IMR-90 (cell line): ENCODE measurements at regions not wholly inside any gene's neighbourhood (a gene's known extent, or its start where the extent isn't known, plus 50 kb on each side); places are given as distances from the start of the nearest gene placed in this dataset.

ENCODE experiments used
- ATAC-seq: fragments of 200-7000 bp; cut with Tn5 transposase; 2 replicates; pipeline ENCODE4 v1.9.1; 2020; ENCODE audit warnings: low read depth, mild to moderate bottlenecking, moderate library complexity
- BruUV-seq: library from RNA; stranded (reverse); fragments of 400-500 nt; replicated peaks from 2 replicates; lab custom pipeline; 2021; lab: Mats Ljungman, UMichigan
- CTCF ChIA-PET: fragments of 300-600 bp; formaldehyde crosslinking; extraction: SDS; loops from one replicate; lab custom pipeline; 2021; ENCODE audit warnings: antibody characterized with exemption; lab: Yijun Ruan, JAX
- POLR2A ChIA-PET: fragments of 300-600 bp; sonication (Branson Sonifier 250); formaldehyde crosslinking; loops from one replicate; lab custom pipeline; 2022; ENCODE audit warnings: antibody characterized with exemption; ENCODE audit not compliant: unreplicated experiment; lab: Charles Lee
- DNase-seq: peaks from one replicate; pipeline ENCODE4 v3.0.0; 2013
- H2AFZ ChIP-seq: replicated peaks from 2 replicates; pipeline ENCODE3; 2013; ENCODE audit warnings: low read length, mild to moderate bottlenecking; ENCODE audit not compliant: poor library complexity
- H2AK5ac ChIP-seq: 2 replicates; pipeline ENCODE4 v1.6.1; 2013; ENCODE audit warnings: low read depth, low read length, inconsistent platforms
- H2AK9ac ChIP-seq: replicated peaks from 2 replicates; pipeline ENCODE3; 2013; ENCODE audit warnings: mild to moderate bottlenecking, low read depth, low read length, moderate library complexity; ENCODE audit not compliant: poor library complexity
- H2BK120ac ChIP-seq: 2 replicates; pipeline ENCODE4 v1.6.1; 2013; ENCODE audit warnings: low read depth, low read length, inconsistent platforms
- H2BK15ac ChIP-seq: 3 replicates; pipeline ENCODE4 v1.6.1; 2013; ENCODE audit warnings: low read depth, low read length, inconsistent platforms
- H2BK20ac ChIP-seq: 2 replicates; pipeline ENCODE4 v1.6.1; 2013; ENCODE audit warnings: low read depth, mild to moderate bottlenecking, inconsistent platforms, low read length, moderate library complexity
- H2BK5ac ChIP-seq: 2 replicates; pipeline ENCODE4 v1.6.1; 2013; ENCODE audit warnings: mild to moderate bottlenecking, low read depth, low read length, inconsistent platforms; ENCODE audit not compliant: poor library complexity, severe bottlenecking
- H3K14ac ChIP-seq: replicated peaks from 2 replicates; pipeline ENCODE4 v1.6.1; 2013; ENCODE audit warnings: low read depth, low read length, inconsistent platforms
- H3K18ac ChIP-seq: 2 replicates; pipeline ENCODE4 v1.6.1; 2013; ENCODE audit warnings: low read depth, low read length, control low read depth
- H3K23ac ChIP-seq: 2 replicates; pipeline ENCODE4 v1.6.1; 2013; ENCODE audit warnings: low read depth, low read length, inconsistent platforms
- H3K27ac ChIP-seq: 2 replicates; pipeline ENCODE4 v1.5.1; 2013; ENCODE audit warnings: mild to moderate bottlenecking, control low read depth, low read length; ENCODE audit not compliant: insufficient read depth
- H3K27me3 ChIP-seq: 2 replicates; pipeline ENCODE4 v1.6.1; 2013; ENCODE audit warnings: low read length; ENCODE audit not compliant: control insufficient read depth, insufficient read depth
- H3K36me3 ChIP-seq: 2 replicates; pipeline ENCODE4 v1.6.1; 2013; ENCODE audit warnings: low read length, mixed read lengths; ENCODE audit not compliant: control insufficient read depth, insufficient read depth
- H3K4ac ChIP-seq: 2 replicates; pipeline ENCODE4 v1.6.1; 2013; ENCODE audit warnings: low read depth, low read length, inconsistent platforms
- H3K4me1 ChIP-seq: 2 replicates; pipeline ENCODE4 v1.6.1; 2013; ENCODE audit warnings: low read length, mixed read lengths; ENCODE audit not compliant: control insufficient read depth, insufficient read depth
- H3K4me2 ChIP-seq: 2 replicates; pipeline ENCODE4 v1.6.1; 2013; ENCODE audit warnings: low read depth, mild to moderate bottlenecking, control low read depth, low read length, moderate library complexity
- H3K4me3 ChIP-seq: 2 replicates; pipeline ENCODE4 v1.5.1; 2013; ENCODE audit warnings: low read depth, mild to moderate bottlenecking, control low read depth, low read length, moderate library complexity; ENCODE audit not compliant: insufficient read depth
- H3K56ac ChIP-seq: 2 replicates; pipeline ENCODE4 v1.6.1; 2013; ENCODE audit warnings: low read length, inconsistent platforms; ENCODE audit not compliant: insufficient read depth; ENCODE audit errors: extremely low read depth
- H3K79me1 ChIP-seq, 2 experiments: 2 replicates each; pipeline ENCODE4 v1.6.1; 2013; ENCODE audit warnings: low read length in 2 of 2, inconsistent platforms in 1 of 2, low read depth in 1 of 2
- H3K9ac ChIP-seq: 2 replicates; pipeline ENCODE4 v1.6.1; 2013; ENCODE audit warnings: low read depth, low read length, control low read depth
- H3K9me1 ChIP-seq: 2 replicates; pipeline ENCODE4 v1.6.1; 2013; ENCODE audit warnings: low read length, inconsistent platforms; ENCODE audit not compliant: insufficient read depth
- H3K9me3 ChIP-seq: 2 replicates; pipeline ENCODE4 v1.6.1; 2013; ENCODE audit warnings: low read length; ENCODE audit not compliant: control insufficient read depth, insufficient read depth
- H4K20me1 ChIP-seq: 2 replicates; pipeline ENCODE4 v1.6.1; 2013; ENCODE audit warnings: low read length, inconsistent platforms; ENCODE audit not compliant: insufficient read depth
- H4K5ac ChIP-seq: 2 replicates; pipeline ENCODE4 v1.6.1; 2013; ENCODE audit warnings: mild to moderate bottlenecking, low read depth, low read length, control low read depth
- H4K8ac ChIP-seq, 2 experiments: 2 replicates each; pipeline ENCODE4 v1.6.1; 2013; ENCODE audit warnings: low read depth in 2 of 2, low read length in 2 of 2, control low read depth in 1 of 2, inconsistent platforms in 1 of 2
- H4K91ac ChIP-seq: 2 replicates; pipeline ENCODE4 v1.6.1; 2013; ENCODE audit warnings: low read depth, low read length, inconsistent platforms; ENCODE audit not compliant: insufficient read depth
- NFE2L2 ChIP-seq: fragments of 150-350 bp; IDR thresholded peaks from 2 replicates; pipeline ENCODE4 v1.6.1; 2016; ENCODE audit warnings: low read depth, mild to moderate bottlenecking, low read length
- POLR2A ChIP-seq: IDR thresholded peaks from 2 replicates; pipeline ENCODE4 v1.6.1; 2012; ENCODE audit warnings: mild to moderate bottlenecking, low read depth, low read length
- RAD21 ChIP-seq: IDR thresholded peaks from 2 replicates; pipeline ENCODE4 v1.6.1; 2012; ENCODE audit warnings: low read length, improper control_type of control experiment
- RFX5 ChIP-seq: IDR thresholded peaks from 2 replicates; pipeline ENCODE4 v1.8.0; 2012; ENCODE audit warnings: low read depth, mild to moderate bottlenecking, low read length, moderate library complexity
- WGBS, 2 experiments: methylation state at CpG; one replicate each; pipeline versions ENCODE4 v1.1.5 to v1.1.7; 2013; ENCODE audit warnings: missing lambda C conversion rate in 2 of 2; ENCODE audit not compliant: insufficient read length in 1 of 2; ENCODE audit errors: extremely low coverage in 2 of 2; 5-methylcytosine and 5-hydroxymethylcytosine counted together
- dilution Hi-C: fragments of 300-500 bp; cut with HindIII; formaldehyde crosslinking; loops from one replicate; pipeline ENCODE4 v1.14.3; 2018; ENCODE audit warnings: low sequenced_read_pairs; ENCODE audit not compliant: unreplicated experiment
- in situ Hi-C: fragments of 300-500 bp; cut with MboI; formaldehyde crosslinking; loops from 3 replicates; pipeline ENCODE4 v1.14.3; 2019; ENCODE audit warnings: low sequenced_read_pairs, inconsistent platforms, mixed read lengths
- intact Hi-C: fragments of 100-400 bp; cut with micrococcal nuclease; formaldehyde crosslinking; loops from 2 replicates; pipeline ENCODE4 v1.10.0; 2022
- TF ChIP-seq, protein P1 (sequence below): fragments of 150-350 bp; IDR thresholded peaks from 2 replicates; pipeline ENCODE4 v1.6.1; 2017; ENCODE audit warnings: mild to moderate bottlenecking, antibody characterized with exemption, low read length, low read depth

- H3K4ac ChIP-seq, result no peak overlapping the region
- WGBS, 2 experiments, result no CpG with 5 or more reads among the region's 1 CpG
- no peak overlapping the region for H3K4me2 ChIP-seq
- dilution Hi-C loops, result no loop called here
- ATAC-seq, result no peak
- CTCF ChIA-PET, result interaction anchor here (1.2 kb wide), 1 partner anchor 22 kb away, joined by 3 read pairs; no protein-coding TSS in a partner anchor
- H4K20me1 ChIP-seq, result no peaks in the 10 kb centered on the region
- no peak overlapping the region for H2BK120ac ChIP-seq
- no peaks in the 10 kb centered on the region for H3K9me1 ChIP-seq
- H2AFZ ChIP-seq, result no peak overlapping the region
- H3K9me3 ChIP-seq, result no peaks in the 10 kb centered on the region
- TF ChIP-seq NFE2L2 (no peak), POLR2A (no peak), RAD21 (no peak), RFX5 (no peak)
- TF ChIP-seq, protein P1, sequence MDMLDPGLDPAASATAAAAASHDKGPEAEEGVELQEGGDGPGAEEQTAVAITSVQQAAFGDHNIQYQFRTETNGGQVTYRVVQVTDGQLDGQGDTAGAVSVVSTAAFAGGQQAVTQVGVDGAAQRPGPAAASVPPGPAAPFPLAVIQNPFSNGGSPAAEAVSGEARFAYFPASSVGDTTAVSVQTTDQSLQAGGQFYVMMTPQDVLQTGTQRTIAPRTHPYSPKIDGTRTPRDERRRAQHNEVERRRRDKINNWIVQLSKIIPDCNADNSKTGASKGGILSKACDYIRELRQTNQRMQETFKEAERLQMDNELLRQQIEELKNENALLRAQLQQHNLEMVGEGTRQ, result no peak
- no peak overlapping the region for H3K56ac ChIP-seq
- H3K79me1 ChIP-seq, result no peaks in the 10 kb centered on the region
- H3K4me3 ChIP-seq, result no peak overlapping the region
- H3K9ac ChIP-seq, result no peak overlapping the region
- POLR2A ChIA-PET, result no interaction called here
- no peak overlapping the region for H4K5ac ChIP-seq
- intact Hi-C loops, result no loop called here
- no peak overlapping the region for H3K27ac ChIP-seq
- no TSS peak for BruUV-seq
- H3K4me1 ChIP-seq, result no peaks in the 10 kb centered on the region
- no peak overlapping the region for H3K23ac ChIP-seq
- no peaks in the 10 kb centered on the region for H3K27me3 ChIP-seq
- H3K36me3 ChIP-seq, result no peaks in the 10 kb centered on the region
- no peak for DNase-seq
- H2AK5ac ChIP-seq, result no peak overlapping the region
- H2BK5ac ChIP-seq, result no peak overlapping the region
- H2BK20ac ChIP-seq, result no peak overlapping the region
- in situ Hi-C loops, result no loop called here
- H2AK9ac ChIP-seq, result no peak overlapping the region
- H3K18ac ChIP-seq, result no peak overlapping the region
- no peak overlapping the region for H2BK15ac ChIP-seq
- H4K8ac ChIP-seq, result no peak overlapping the region
- no peak overlapping the region for H4K91ac ChIP-seq
- no peak overlapping the region for H3K14ac ChIP-seq
Observed at GRCh38 chr16:72444696-72445095, 272.7 kb upstream of the PMFBP1 start.
